ENCODE measurements at regions not wholly inside any gene's neighbourhood (a gene's known extent, or its start where the extent isn't known, plus 50 kb on each side); places are given as distances from the start of the nearest gene placed in this dataset.

GRCh38 chr17:13793951-13794350 is 192.2 kb upstream of the HS3ST3A1 start:
- no peak overlapping the region for H3K4me3 ChIP-seq
- H3K27ac ChIP-seq (replicated peaks) = no peak overlapping the region
- H3K27me3 ChIP-seq (ENCODE audit: low read depth) = no peaks in the 10 kb centered on the region
- DNase-seq = no peak
- H3K36me3 ChIP-seq = no peaks in the 10 kb centered on the region
- H3K4me1 ChIP-seq = peaks cover 10% of the 10 kb centered on the region
- peaks cover 14% of the 10 kb centered on the region for H3K9me3 ChIP-seq (replicated peaks)
- TF ChIP-seq, protein P1, sequence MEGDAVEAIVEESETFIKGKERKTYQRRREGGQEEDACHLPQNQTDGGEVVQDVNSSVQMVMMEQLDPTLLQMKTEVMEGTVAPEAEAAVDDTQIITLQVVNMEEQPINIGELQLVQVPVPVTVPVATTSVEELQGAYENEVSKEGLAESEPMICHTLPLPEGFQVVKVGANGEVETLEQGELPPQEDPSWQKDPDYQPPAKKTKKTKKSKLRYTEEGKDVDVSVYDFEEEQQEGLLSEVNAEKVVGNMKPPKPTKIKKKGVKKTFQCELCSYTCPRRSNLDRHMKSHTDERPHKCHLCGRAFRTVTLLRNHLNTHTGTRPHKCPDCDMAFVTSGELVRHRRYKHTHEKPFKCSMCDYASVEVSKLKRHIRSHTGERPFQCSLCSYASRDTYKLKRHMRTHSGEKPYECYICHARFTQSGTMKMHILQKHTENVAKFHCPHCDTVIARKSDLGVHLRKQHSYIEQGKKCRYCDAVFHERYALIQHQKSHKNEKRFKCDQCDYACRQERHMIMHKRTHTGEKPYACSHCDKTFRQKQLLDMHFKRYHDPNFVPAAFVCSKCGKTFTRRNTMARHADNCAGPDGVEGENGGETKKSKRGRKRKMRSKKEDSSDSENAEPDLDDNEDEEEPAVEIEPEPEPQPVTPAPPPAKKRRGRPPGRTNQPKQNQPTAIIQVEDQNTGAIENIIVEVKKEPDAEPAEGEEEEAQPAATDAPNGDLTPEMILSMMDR (IDR thresholded peaks at IDR 0.05; ENCODE audit: borderline replicate concordance) = no peak
- intact Hi-C loops (cut with micrococcal nuclease) = no loop called here

GRCh38 chr17:13797863-13798262 is 196.1 kb upstream of the HS3ST3A1 start:
- intact Hi-C loops (cut with micrococcal nuclease) = no loop called here
- Histone ChIP-seq H3K9me3 (replicated peaks) (no peaks in the 10 kb centered on the region), H3K27me3 (ENCODE audit: low read depth) (no peaks in the 10 kb centered on the region), H3K4me3 (no peak overlapping the region), H3K27ac (replicated peaks) (no peak overlapping the region), H3K36me3 (no peaks in the 10 kb centered on the region), H3K4me1 (peaks cover 7% of the 10 kb centered on the region)
- no peak for DNase-seq
- TF ChIP-seq, protein P1 (IDR thresholded peaks at IDR 0.05; ENCODE audit: borderline replicate concordance) = no peak

DNA sequence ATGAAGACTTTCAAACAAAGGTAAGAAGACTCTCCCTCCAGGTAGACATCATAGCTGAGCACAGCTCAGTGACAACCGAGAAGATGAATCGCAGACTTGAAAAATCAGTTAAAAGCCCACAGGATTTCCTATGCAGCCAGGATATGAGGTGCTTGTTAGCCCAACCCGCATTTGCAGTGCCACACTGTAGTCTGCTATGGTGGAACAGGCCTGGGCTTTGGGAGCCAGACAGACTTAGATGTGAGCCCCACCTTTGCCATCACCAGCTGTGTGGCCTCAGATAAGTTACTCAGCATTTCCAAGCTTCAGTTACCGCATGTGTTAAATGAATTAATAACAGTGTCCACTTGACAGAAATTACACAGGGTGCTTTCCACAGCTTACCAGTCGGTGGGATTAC is 204.4 kb upstream of the HS3ST3A1 start:
- no peak overlapping the region for H3K27ac ChIP-seq (replicated peaks)
- no peak overlapping the region for H3K4me3 ChIP-seq
- intact Hi-C loops (cut with micrococcal nuclease) = no loop called here
- DNase-seq = no peak
- TF ChIP-seq, protein P1 (IDR thresholded peaks at IDR 0.05; ENCODE audit: borderline replicate concordance) = no peak
- no peaks in the 10 kb centered on the region for H3K27me3 ChIP-seq (ENCODE audit: low read depth)
- H3K36me3 ChIP-seq = no peaks in the 10 kb centered on the region
- H3K4me1 ChIP-seq = peaks cover 11% of the 10 kb centered on the region
- no peaks in the 10 kb centered on the region for H3K9me3 ChIP-seq (replicated peaks)

DNA sequence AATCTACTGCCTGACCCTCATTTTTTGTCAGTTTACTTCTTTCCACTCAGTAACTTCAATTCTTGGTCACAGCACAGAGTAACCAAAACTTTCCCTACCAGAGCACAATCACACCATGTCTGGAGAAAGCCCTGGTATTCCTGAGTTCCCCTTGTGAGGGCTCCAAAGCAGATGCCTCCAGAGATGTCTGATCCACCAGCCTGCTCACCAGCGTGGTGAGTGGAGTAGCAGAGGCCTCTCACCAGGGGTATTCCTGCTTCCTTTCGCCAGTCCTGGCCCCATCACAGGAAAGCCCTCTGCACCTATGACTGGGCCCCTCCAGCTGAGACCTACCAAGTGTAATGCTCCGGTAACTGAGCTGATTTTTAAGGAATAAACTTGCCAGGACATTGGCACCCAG is 205.4 kb upstream of the HS3ST3A1 start:
- Histone ChIP-seq H3K27me3 (ENCODE audit: low read depth) (no peaks in the 10 kb centered on the region), H3K36me3 (no peaks in the 10 kb centered on the region), H3K4me3 (no peak overlapping the region), H3K9me3 (replicated peaks) (no peaks in the 10 kb centered on the region), H3K27ac (replicated peaks) (no peak overlapping the region), H3K4me1 (peaks cover 11% of the 10 kb centered on the region)
- TF ChIP-seq, protein P1 (IDR thresholded peaks at IDR 0.05; ENCODE audit: borderline replicate concordance) = no peak
- intact Hi-C loops (cut with micrococcal nuclease) = no loop called here
- DNase-seq = no peak

DNA sequence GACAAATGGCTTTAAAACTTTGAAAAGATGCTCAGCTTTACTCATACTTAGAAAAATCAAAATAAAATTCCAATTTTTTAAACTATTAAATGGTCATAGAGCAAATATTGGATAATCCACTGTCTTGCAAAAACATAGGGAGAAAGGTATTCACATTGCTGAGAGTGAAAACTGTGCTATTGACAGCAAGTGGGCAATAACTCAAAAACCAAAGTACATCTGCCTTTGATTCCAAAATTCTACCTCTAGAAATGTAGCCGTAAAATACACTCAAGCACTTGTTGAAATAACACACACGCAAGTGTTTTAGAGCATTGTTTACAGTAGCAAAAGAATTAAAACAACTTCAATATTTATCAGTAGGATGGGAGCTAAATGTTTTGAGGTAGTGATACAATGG is 210.6 kb upstream of the HS3ST3A1 start:
- Histone ChIP-seq H3K4me3 (no peak overlapping the region), H3K9me3 (replicated peaks) (no peaks in the 10 kb centered on the region), H3K4me1 (no peaks in the 10 kb centered on the region), H3K36me3 (no peaks in the 10 kb centered on the region), H3K27me3 (ENCODE audit: low read depth) (no peaks in the 10 kb centered on the region), H3K27ac (replicated peaks) (no peak overlapping the region)
- no peak for DNase-seq
- TF ChIP-seq, protein P1 (IDR thresholded peaks at IDR 0.05; ENCODE audit: borderline replicate concordance) = no peak
- intact Hi-C loops (cut with micrococcal nuclease) = no loop called here
